ENCODE measurements at regions not wholly inside any gene's neighbourhood (a gene's known extent, or its start where the extent isn't known, plus 50 kb on each side); places are given as distances from the start of the nearest gene placed in this dataset.
A peak's percentile ranks its signal among the peaks of the same experiment; 100 is the strongest.

GRCh38 chr6:95518630-95519227 lies 58.6 kb upstream of the MANEA start (continued):
- TF ChIP-seq NKRF (IDR thresholded peaks at IDR 0.05; ENCODE audit: borderline replicate concordance) = 0 out of 2 replicates have a peak, but pooled peaks have one; percentile 45
- no peak for TF ChIP-seq HMG20B (CRISPR knock-in tag; IDR thresholded peaks at IDR 0.05)
- TF ChIP-seq YY1 (IDR thresholded peaks at IDR 0.05; ENCODE audit: borderline replicate concordance in 1 of 3, control insufficient read depth in 1 of 3, extremely low read depth in 1 of 3, insufficient read depth in 3 of 3, insufficient read length in 1 of 3, insufficient replicate concordance in 2 of 3, low read depth in 1 of 3, low read length in 2 of 3) = peak in 1 of 3 experiments; percentile 76
- TF ChIP-seq MAZ (CRISPR knock-in tag; conservative IDR thresholded peaks at IDR 0.05 in 1 of 2, IDR thresholded peaks at IDR 0.05 in 1 of 2) = 0 out of 4 replicates have a peak, but pooled peaks of 1 of the 2 experiments have one; percentile 52
- no peak for TF ChIP-seq CREB3 (tag; conservative IDR thresholded peaks at IDR 0.05; ENCODE audit: low read depth)
- TF ChIP-seq ZFP36 (IDR thresholded peaks at IDR 0.05; ENCODE audit: low read depth, low read length, partially characterized antibody) = no peak
- no peak for TF ChIP-seq SIRT6 (IDR thresholded peaks at IDR 0.05; ENCODE audit: low read depth, low read length)
- TF ChIP-seq RNF219 (CRISPR knock-in tag; IDR thresholded peaks at IDR 0.05) = no peak
- TF ChIP-seq RAD21 (CRISPR knock-in tag; conservative IDR thresholded peaks at IDR 0.05 in 1 of 2, IDR thresholded peaks at IDR 0.05 in 1 of 2) = no peak
- TF ChIP-seq TCF7 (IDR thresholded peaks at IDR 0.05; ENCODE audit: borderline replicate concordance) = no peak
- TF ChIP-seq GTF2E2 (tag; IDR thresholded peaks at IDR 0.05) = no peak
- no peak for TF ChIP-seq POLR2AphosphoS2 (IDR thresholded peaks at IDR 0.05; ENCODE audit: low read length)
- no peak for TF ChIP-seq STAT5A (IDR thresholded peaks at IDR 0.05; ENCODE audit: borderline replicate concordance, low read length)
- no peak for TF ChIP-seq ZNF696 (CRISPR knock-in tag; conservative IDR thresholded peaks at IDR 0.05)
- TF ChIP-seq BCOR (IDR thresholded peaks at IDR 0.05) = peak; percentile 36; the same call in 1 of the 2 replicates
- TF ChIP-seq ZKSCAN1 (IDR thresholded peaks at IDR 0.05; ENCODE audit: low read depth, low read length) = peak; percentile 73; the same call in 1 of the 2 replicates
- TF ChIP-seq HLTF (IDR thresholded peaks at IDR 0.05) = no peak
- TF ChIP-seq ATF7 (IDR thresholded peaks at IDR 0.05) = no peak
- TF ChIP-seq SRSF7 (optimal IDR thresholded peaks at IDR 0.05; ENCODE audit: low read depth, low read length) = no peak
- no peak for TF ChIP-seq ZKSCAN8 (CRISPR knock-in tag; IDR thresholded peaks at IDR 0.05)
- TF ChIP-seq MAFF (IDR thresholded peaks at IDR 0.05; ENCODE audit: low read length) = no peak
- no peak for TF ChIP-seq ATF4 (CRISPR knock-in tag; IDR thresholded peaks at IDR 0.05)
- TF ChIP-seq MCM2 (IDR thresholded peaks at IDR 0.05; ENCODE audit: low read depth) = no peak
- TF ChIP-seq SLC30A9 (CRISPR knock-in tag; IDR thresholded peaks at IDR 0.05) = no peak
